ENCODE measurements at regions not wholly inside any gene's neighbourhood (a gene's known extent, or its start where the extent isn't known, plus 50 kb on each side); places are given as distances from the start of the nearest gene placed in this dataset.

- H3K27ac ChIP-seq: no peak overlapping the region
- TF ChIP-seq POLR2A (IDR thresholded peaks at IDR 0.05) (no peak), POLR2AphosphoS5 (IDR thresholded peaks at IDR 0.05; ENCODE audit: insufficient read depth in 1 of 2, low read depth in 1 of 2) (no peak), CTCF (IDR thresholded peaks at IDR 0.05) (no peak)
Measured at GRCh38 chr20:40603057-40603651, 85.9 kb downstream of the MAFB start.

GRCh38 chr20:40602381-40602780, 86.7 kb downstream of the MAFB start:
- Histone ChIP-seq H3K27ac (no peak overlapping the region), H3K36me3 (no peaks in the 10 kb centered on the region), H3K27me3 (no peaks in the 10 kb centered on the region), H3K9me3 (peaks cover 4% of the 10 kb centered on the region), H3K4me1 (no peaks in the 10 kb centered on the region), H3K4me3 (no peak overlapping the region)
- no peak for DNase-seq (ENCODE audit: extremely low spot score in 2 of 2)
- TF ChIP-seq POLR2AphosphoS5 (IDR thresholded peaks at IDR 0.05; ENCODE audit: insufficient read depth in 1 of 2, low read depth in 1 of 2) (no peak), POLR2A (IDR thresholded peaks at IDR 0.05) (no peak), CTCF (IDR thresholded peaks at IDR 0.05) (no peak)
- intact Hi-C loops (cut with DNase I): no loop called here

More at GRCh38 chr20:40603057-40603651, 85.9 kb downstream of the MAFB start:
- Histone ChIP-seq H3K4me3 (no peak overlapping the region), H3K4me1 (no peaks in the 10 kb centered on the region), H3K9me3 (peaks cover 4% of the 10 kb centered on the region), H3K27me3 (no peaks in the 10 kb centered on the region), H3K36me3 (no peaks in the 10 kb centered on the region)
- DNase-seq (ENCODE audit: extremely low spot score in 2 of 2): peak in 1 of 2 donors; percentile 6
- intact Hi-C loops (cut with DNase I): no loop called here

- DNase-seq (ENCODE audit: extremely low spot score in 2 of 2): peak in 1 of 2 donors; percentile 64
- no peak for TF ChIP-seq CTCF (IDR thresholded peaks at IDR 0.05)
- TF ChIP-seq POLR2A (IDR thresholded peaks at IDR 0.05): no peak
- no peak for TF ChIP-seq POLR2AphosphoS5 (IDR thresholded peaks at IDR 0.05; ENCODE audit: insufficient read depth in 1 of 2, low read depth in 1 of 2)
Measured at GRCh38 chr20:40600441-40601219, 88.4 kb downstream of the MAFB start.

GRCh38 chr20:40599987-40600386, 89.0 kb downstream of the MAFB start:
- intact Hi-C loops (cut with DNase I): no loop called here

More at GRCh38 chr20:40600441-40601219, 88.4 kb downstream of the MAFB start:
- H3K4me1 ChIP-seq: no peaks in the 10 kb centered on the region
- intact Hi-C loops (cut with DNase I): no loop called here
- H3K4me3 ChIP-seq: no peak overlapping the region
- no peak overlapping the region for H3K27ac ChIP-seq
- H3K36me3 ChIP-seq: no peaks in the 10 kb centered on the region
- H3K27me3 ChIP-seq: no peaks in the 10 kb centered on the region
- peaks cover 4% of the 10 kb centered on the region for H3K9me3 ChIP-seq

More at GRCh38 chr20:40599987-40600386, 89.0 kb downstream of the MAFB start:
- TF ChIP-seq POLR2A (IDR thresholded peaks at IDR 0.05) (no peak), CTCF (IDR thresholded peaks at IDR 0.05) (no peak), POLR2AphosphoS5 (IDR thresholded peaks at IDR 0.05; ENCODE audit: insufficient read depth in 1 of 2, low read depth in 1 of 2) (no peak)
- Histone ChIP-seq H3K36me3 (no peaks in the 10 kb centered on the region), H3K4me1 (no peaks in the 10 kb centered on the region), H3K27me3 (no peaks in the 10 kb centered on the region), H3K27ac (no peak overlapping the region), H3K9me3 (peaks cover 4% of the 10 kb centered on the region), H3K4me3 (no peak overlapping the region)
- no peak for DNase-seq (ENCODE audit: extremely low spot score in 2 of 2)
